Right atrium auricular region (tissue), 2 donors: ENCODE measurements at regions not wholly inside any gene's neighbourhood (a gene's known extent, or its start where the extent isn't known, plus 50 kb on each side); places are given as distances from the start of the nearest gene placed in this dataset.

Source experiments
- DNase-seq: peaks from one replicate; pipeline ENCODE4 v3.0.0-alpha.2; 2019; ENCODE audit warnings: low spot score
- H3K27ac ChIP-seq, 2 donors: fragments of 200-600 bp; sonication (generic); 1 replicate in 1 of 2; 2 replicates in 1 of 2; pipeline ENCODE4 v1.5.1; 2016 to 2019
- H3K27me3 ChIP-seq, 2 donors: fragments of 200-600 bp; sonication (generic); one replicate each; pipeline versions ENCODE4 v1.5.1 to v1.6.0; 2017 to 2019
- H3K36me3 ChIP-seq: fragments of 200-600 bp; sonication (generic); one replicate; pipeline ENCODE4 v1.5.1; 2016
- H3K4me1 ChIP-seq, 2 donors: fragments of 200-600 bp; sonication (generic); one replicate each; pipeline versions ENCODE4 v1.5.1 to v1.6.0; 2017 to 2019
- H3K4me3 ChIP-seq, 2 donors: fragments of 200-600 bp; sonication (generic); 1 replicate in 1 of 2; 2 replicates in 1 of 2; pipeline ENCODE4 v1.5.1; 2017 to 2019; ENCODE audit warnings: mild to moderate bottlenecking in 1 of 2, moderate library complexity in 1 of 2
- H3K9me3 ChIP-seq, 2 donors: fragments of 200-600 bp; sonication (generic); one replicate each; pipeline ENCODE4 v1.5.1; 2019
- TF ChIP-seq, protein P1 (sequence below), 2 donors: fragments of 200-600 bp; sonication (generic); IDR thresholded peaks; one replicate each; pipeline ENCODE4 v1.5.1; 2019; ENCODE audit warnings: antibody characterized with exemption in 2 of 2

DNA sequence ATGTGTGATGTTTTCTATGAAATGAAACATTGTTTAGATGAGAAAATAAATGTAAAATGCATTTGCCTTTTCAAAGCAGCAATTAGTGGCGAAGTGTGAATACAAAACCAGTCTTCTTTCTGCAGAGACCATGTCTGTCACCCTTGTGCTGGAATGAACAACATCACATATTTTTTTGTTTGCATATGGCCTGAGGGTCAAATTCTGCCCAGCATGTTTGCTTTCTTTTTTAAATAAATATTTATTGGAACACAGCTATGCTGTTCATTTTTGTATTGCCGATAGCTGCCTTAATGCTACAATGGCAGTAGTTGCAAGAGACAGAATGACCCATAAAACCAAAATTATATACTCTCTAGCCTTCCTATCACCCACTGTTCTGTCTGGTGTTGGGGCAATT lies 75.3 kb upstream of the SNRPN start:
- Histone ChIP-seq H3K9me3 (no peaks in the 10 kb centered on the region), H3K4me3 (no peak overlapping the region), H3K27me3 (no peaks in the 10 kb centered on the region), H3K4me1 (no peaks in the 10 kb centered on the region), H3K36me3 (no peaks in the 10 kb centered on the region), H3K27ac (no peak overlapping the region)
- TF ChIP-seq, protein P1, sequence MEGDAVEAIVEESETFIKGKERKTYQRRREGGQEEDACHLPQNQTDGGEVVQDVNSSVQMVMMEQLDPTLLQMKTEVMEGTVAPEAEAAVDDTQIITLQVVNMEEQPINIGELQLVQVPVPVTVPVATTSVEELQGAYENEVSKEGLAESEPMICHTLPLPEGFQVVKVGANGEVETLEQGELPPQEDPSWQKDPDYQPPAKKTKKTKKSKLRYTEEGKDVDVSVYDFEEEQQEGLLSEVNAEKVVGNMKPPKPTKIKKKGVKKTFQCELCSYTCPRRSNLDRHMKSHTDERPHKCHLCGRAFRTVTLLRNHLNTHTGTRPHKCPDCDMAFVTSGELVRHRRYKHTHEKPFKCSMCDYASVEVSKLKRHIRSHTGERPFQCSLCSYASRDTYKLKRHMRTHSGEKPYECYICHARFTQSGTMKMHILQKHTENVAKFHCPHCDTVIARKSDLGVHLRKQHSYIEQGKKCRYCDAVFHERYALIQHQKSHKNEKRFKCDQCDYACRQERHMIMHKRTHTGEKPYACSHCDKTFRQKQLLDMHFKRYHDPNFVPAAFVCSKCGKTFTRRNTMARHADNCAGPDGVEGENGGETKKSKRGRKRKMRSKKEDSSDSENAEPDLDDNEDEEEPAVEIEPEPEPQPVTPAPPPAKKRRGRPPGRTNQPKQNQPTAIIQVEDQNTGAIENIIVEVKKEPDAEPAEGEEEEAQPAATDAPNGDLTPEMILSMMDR (IDR thresholded peaks at IDR 0.05), result no peak
- no peak for DNase-seq

DNA sequence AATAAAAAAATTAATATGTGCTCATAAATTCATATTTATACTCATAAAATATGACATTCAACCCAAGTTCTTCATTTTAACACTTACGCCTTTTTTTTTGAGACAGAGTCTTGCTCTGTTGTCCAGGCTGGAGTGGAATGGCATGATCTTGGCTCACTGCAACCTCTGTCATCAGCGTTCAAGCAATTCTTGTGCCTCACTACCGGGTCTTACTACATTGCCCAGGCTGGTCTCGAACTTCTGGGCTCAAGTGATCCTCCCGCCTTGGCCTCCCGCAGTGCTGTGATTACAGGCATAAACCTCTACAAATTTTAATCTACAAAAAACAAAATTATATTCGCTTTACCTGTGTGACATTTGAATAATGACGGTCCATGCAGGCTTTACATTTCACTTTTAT lies 74.1 kb upstream of the SNRPN start:
- H3K4me3 ChIP-seq, result no peak overlapping the region
- TF ChIP-seq, protein P1 (IDR thresholded peaks at IDR 0.05), result no peak
- H3K36me3 ChIP-seq, result no peaks in the 10 kb centered on the region

DNA sequence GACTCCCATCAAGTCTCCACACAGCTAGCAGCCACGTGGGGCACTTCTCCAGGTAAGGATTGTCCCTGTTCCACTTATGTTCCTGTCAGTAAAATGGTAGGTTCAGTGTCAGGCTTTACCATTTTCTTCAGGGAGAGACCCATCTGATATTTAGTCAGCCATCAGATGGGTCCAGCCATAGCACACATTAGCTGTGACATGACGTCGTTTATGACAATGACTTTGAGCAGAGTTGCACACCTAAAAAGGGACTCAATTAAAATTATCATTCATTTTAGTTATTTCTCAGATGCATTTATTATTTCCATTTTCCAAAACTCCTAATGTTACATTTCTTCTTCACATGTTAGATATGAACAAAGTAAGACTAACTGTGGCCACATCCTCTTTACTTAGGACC lies 68.2 kb upstream of the SNRPN start:
- H3K9me3 ChIP-seq, result no peaks in the 10 kb centered on the region
- H3K4me3 ChIP-seq, result no peak overlapping the region
- TF ChIP-seq, protein P1 (IDR thresholded peaks at IDR 0.05), result no peak
- no peak overlapping the region for H3K27ac ChIP-seq
- DNase-seq, result no peak
- H3K4me1 ChIP-seq, result no peaks in the 10 kb centered on the region
- H3K36me3 ChIP-seq, result no peaks in the 10 kb centered on the region
- no peaks in the 10 kb centered on the region for H3K27me3 ChIP-seq

More for the DNA sequence above, 74.1 kb upstream of the SNRPN start:
- Histone ChIP-seq H3K4me1 (no peaks in the 10 kb centered on the region), H3K9me3 (no peaks in the 10 kb centered on the region), H3K27me3 (no peaks in the 10 kb centered on the region), H3K27ac (no peak overlapping the region)
- no peak for DNase-seq

DNA sequence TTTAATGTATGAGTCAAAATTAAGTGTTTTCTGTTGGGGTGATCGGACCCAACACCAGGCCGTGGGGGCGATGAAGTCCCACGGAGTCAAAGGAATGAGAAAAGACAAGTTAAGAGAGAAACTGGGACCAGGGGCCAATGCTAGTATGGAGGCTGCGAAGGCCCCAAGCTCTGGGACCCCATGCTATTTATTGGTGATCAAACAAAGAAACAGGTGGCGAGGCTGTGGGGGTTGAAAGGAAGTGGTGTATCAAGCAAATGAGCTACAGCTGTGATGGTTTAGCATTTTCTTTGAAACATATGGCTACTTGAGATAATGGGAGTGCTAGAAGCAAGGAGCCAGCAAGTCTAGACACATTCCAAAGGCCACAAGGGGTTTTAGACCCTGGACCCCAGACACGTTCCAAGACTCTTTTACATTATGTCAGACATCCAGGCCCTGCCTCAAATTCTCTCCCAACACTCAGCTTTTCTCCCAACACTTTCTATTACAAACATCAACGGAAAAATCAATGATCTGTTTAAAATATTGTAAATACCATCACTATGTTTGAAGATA lies 56.0 kb upstream of the SNRPN start:
- Histone ChIP-seq H3K27me3 (no peaks in the 10 kb centered on the region), H3K36me3 (no peaks in the 10 kb centered on the region), H3K27ac (no peak overlapping the region), H3K4me1 (no peaks in the 10 kb centered on the region), H3K9me3 (no peaks in the 10 kb centered on the region), H3K4me3 (no peak overlapping the region)
- DNase-seq, result no peak
- TF ChIP-seq, protein P1 (IDR thresholded peaks at IDR 0.05), result no peak

DNA sequence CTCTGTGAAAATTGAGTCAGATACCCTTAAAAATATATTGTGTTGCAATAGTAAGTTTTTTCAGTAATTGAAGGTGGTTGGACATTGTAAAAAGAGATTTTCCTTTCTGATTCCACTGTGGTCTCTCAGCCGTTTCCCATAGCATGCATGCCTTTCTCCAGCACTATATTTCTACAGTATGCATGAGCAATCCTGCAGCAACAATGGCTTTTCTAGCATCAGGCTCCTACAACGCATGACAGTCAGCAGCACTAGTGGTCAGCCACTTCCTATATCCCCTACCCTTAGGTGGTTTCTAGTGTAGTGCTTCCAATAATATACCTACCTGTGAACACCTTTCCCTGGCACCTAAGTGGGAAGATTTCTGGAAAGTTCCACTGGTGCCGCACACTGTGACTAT lies 55.4 kb upstream of the SNRPN start:
- H3K36me3 ChIP-seq, result no peaks in the 10 kb centered on the region
- DNase-seq, result no peak
- TF ChIP-seq, protein P1 (IDR thresholded peaks at IDR 0.05), result no peak
- H3K4me1 ChIP-seq, result no peaks in the 10 kb centered on the region
- H3K4me3 ChIP-seq, result no peak overlapping the region
- no peak overlapping the region for H3K27ac ChIP-seq
- H3K27me3 ChIP-seq, result no peaks in the 10 kb centered on the region
- H3K9me3 ChIP-seq, result no peaks in the 10 kb centered on the region

DNA sequence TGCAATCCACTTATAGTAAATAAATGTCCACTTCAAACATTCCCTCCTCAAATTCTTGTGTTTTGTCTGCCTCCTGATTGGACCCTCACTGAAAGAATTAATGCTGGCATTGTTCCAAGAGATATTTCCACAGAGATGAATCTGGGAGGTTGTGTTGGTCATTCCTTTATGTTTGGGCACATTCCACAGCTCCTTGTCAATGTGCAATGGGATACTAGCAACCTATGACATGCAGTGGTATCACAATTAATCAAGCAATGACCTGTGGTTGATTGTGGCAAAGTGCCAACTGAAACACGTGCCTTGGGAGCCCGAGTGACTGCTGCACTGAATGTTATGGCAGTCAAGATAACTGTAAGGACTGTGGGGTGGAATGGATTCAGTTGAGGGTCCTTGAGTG lies 55.0 kb upstream of the SNRPN start:
- H3K4me3 ChIP-seq, result no peak overlapping the region
- no peak for DNase-seq

More for the DNA sequence above, 55.0 kb upstream of the SNRPN start:
- Histone ChIP-seq H3K27me3 (no peaks in the 10 kb centered on the region), H3K36me3 (no peaks in the 10 kb centered on the region), H3K9me3 (no peaks in the 10 kb centered on the region), H3K4me1 (no peaks in the 10 kb centered on the region), H3K27ac (no peak overlapping the region)
- TF ChIP-seq, protein P1 (IDR thresholded peaks at IDR 0.05), result no peak
